ENCODE measurements at regions not wholly inside any gene's neighbourhood (a gene's known extent, or its start where the extent isn't known, plus 50 kb on each side); places are given as distances from the start of the nearest gene placed in this dataset.

GRCh38 chr6:6402006-6402405, 81.5 kb upstream of the F13A1 start:
- no peak overlapping the region for H3K4me3 ChIP-seq (ENCODE audit: low read depth in 2 of 2, low read length in 1 of 2)
- H3K27me3 ChIP-seq (ENCODE audit: insufficient read depth): no peaks in the 10 kb centered on the region
- H3K9me2 ChIP-seq: no peaks in the 10 kb centered on the region
- H3K79me2 ChIP-seq (ENCODE audit: insufficient read depth): no peaks in the 10 kb centered on the region
- H2AFZ ChIP-seq (ENCODE audit: low read depth): no peak overlapping the region
- 0% methylated on average over 2 of the region's 2 CpGs for WGBS (ENCODE audit: low lambda C conversion rate)
- ChIA-PET POLR2A (no interaction called here), CTCF (no interaction called here)
- H3F3A ChIP-seq (replicated peaks; ENCODE audit: insufficient read depth): no peaks in the 10 kb centered on the region
- no peaks in the 10 kb centered on the region for H3K4me1 ChIP-seq (ENCODE audit: control insufficient read depth in 1 of 2, insufficient read depth in 2 of 2, low read depth in 1 of 2, low read length in 1 of 2)
- no peaks in the 10 kb centered on the region for H4K20me1 ChIP-seq (ENCODE audit: insufficient read depth)
- H3K4me2 ChIP-seq: no peak overlapping the region
- no peak for DNase-seq
- TF ChIP-seq ELF1 (IDR thresholded peaks at IDR 0.05) (no peak), RXRA (IDR thresholded peaks at IDR 0.05; ENCODE audit: borderline replicate concordance, low read depth) (no peak), JUND (IDR thresholded peaks at IDR 0.05) (no peak), TAF1 (IDR thresholded peaks at IDR 0.05; ENCODE audit: borderline replicate concordance, low read depth, low read length) (no peak), ZBTB33 (IDR thresholded peaks at IDR 0.05; ENCODE audit: borderline replicate concordance, low read depth) (no peak), GABPA (IDR thresholded peaks at IDR 0.05; ENCODE audit: low read depth) (no peak), PBX3 (IDR thresholded peaks at IDR 0.05) (no peak)
- no peak overlapping the region for H3K27ac ChIP-seq (ENCODE audit: low read depth in 2 of 2, low read length in 1 of 2)
- H3K9ac ChIP-seq: no peak overlapping the region
- no peaks in the 10 kb centered on the region for H3K36me3 ChIP-seq (replicated peaks in 1 of 2; ENCODE audit: control insufficient read depth in 1 of 2, insufficient read depth in 2 of 2, low read length in 1 of 2)
- H3K9me3 ChIP-seq: no peaks in the 10 kb centered on the region

GRCh38 chr6:6402591-6402990, 82.1 kb upstream of the F13A1 start:
- H3K9ac ChIP-seq: no peak overlapping the region
- H3F3A ChIP-seq (replicated peaks; ENCODE audit: insufficient read depth): no peaks in the 10 kb centered on the region
- no peak overlapping the region for H3K27ac ChIP-seq (ENCODE audit: low read depth in 2 of 2, low read length in 1 of 2)
- no peaks in the 10 kb centered on the region for H4K20me1 ChIP-seq (ENCODE audit: insufficient read depth)
- ChIA-PET CTCF (no interaction called here), POLR2A (no interaction called here)
- no peak overlapping the region for H3K4me2 ChIP-seq
- DNase-seq: no peak
- no peaks in the 10 kb centered on the region for H3K36me3 ChIP-seq (replicated peaks in 1 of 2; ENCODE audit: control insufficient read depth in 1 of 2, insufficient read depth in 2 of 2, low read length in 1 of 2)
- H3K4me3 ChIP-seq (ENCODE audit: low read depth in 2 of 2, low read length in 1 of 2): no peak overlapping the region
- H2AFZ ChIP-seq (ENCODE audit: low read depth): no peak overlapping the region
- no peaks in the 10 kb centered on the region for H3K4me1 ChIP-seq (ENCODE audit: control insufficient read depth in 1 of 2, insufficient read depth in 2 of 2, low read depth in 1 of 2, low read length in 1 of 2)
- no peaks in the 10 kb centered on the region for H3K9me2 ChIP-seq
- H3K9me3 ChIP-seq: no peaks in the 10 kb centered on the region
- WGBS (ENCODE audit: low lambda C conversion rate): 5% methylated on average over 3 of the region's 6 CpGs
- no peaks in the 10 kb centered on the region for H3K79me2 ChIP-seq (ENCODE audit: insufficient read depth)
- H3K27me3 ChIP-seq (ENCODE audit: insufficient read depth): no peaks in the 10 kb centered on the region
- TF ChIP-seq YY1 (IDR thresholded peaks at IDR 0.05; ENCODE audit: low read depth) (no peak), CHD2 (IDR thresholded peaks at IDR 0.05; ENCODE audit: low read length, partially characterized antibody) (no peak), FOSL2 (IDR thresholded peaks at IDR 0.05; ENCODE audit: borderline replicate concordance, low read depth) (no peak), RXRA (IDR thresholded peaks at IDR 0.05; ENCODE audit: borderline replicate concordance, low read depth) (no peak), MAX (IDR thresholded peaks at IDR 0.05; ENCODE audit: low read depth) (no peak), CTCF (IDR thresholded peaks at IDR 0.05) (no peak), EZH2phosphoT487 (IDR thresholded peaks at IDR 0.05; ENCODE audit: borderline replicate concordance, low read depth) (no peak), GABPA (IDR thresholded peaks at IDR 0.05; ENCODE audit: low read depth) (no peak), SIN3A (IDR thresholded peaks at IDR 0.05; ENCODE audit: borderline replicate concordance, low read depth, low read length) (no peak), TEAD4 (IDR thresholded peaks at IDR 0.05; ENCODE audit: borderline replicate concordance, insufficient read depth) (no peak), USF1 (IDR thresholded peaks at IDR 0.05; ENCODE audit: borderline replicate concordance, low read depth) (no peak), USF2 (IDR thresholded peaks at IDR 0.05; ENCODE audit: borderline replicate concordance, low read depth, low read length) (no peak), RFX5 (IDR thresholded peaks at IDR 0.05; ENCODE audit: low read length) (no peak)

Measured in SK-N-SH (cell line).